NT2/D1 (cell line): ENCODE measurements at regions not wholly inside any gene's neighbourhood (a gene's known extent, or its start where the extent isn't known, plus 50 kb on each side); places are given as distances from the start of the nearest gene placed in this dataset.

Source experiments
- SUZ12 ChIP-seq: IDR thresholded peaks from 2 replicates; pipeline ENCODE4 v1.6.1; 2011; ENCODE audit not compliant: insufficient read length, insufficient read depth; ENCODE audit errors: extremely low read depth
- YY1 ChIP-seq: IDR thresholded peaks from 2 replicates; pipeline ENCODE4 v1.6.1; 2011; ENCODE audit not compliant: insufficient read length, insufficient read depth
- ZNF274 ChIP-seq: IDR thresholded peaks from 2 replicates; pipeline ENCODE4 v1.6.1; 2011; ENCODE audit warnings: mild to moderate bottlenecking, low read depth, low read length

DNA sequence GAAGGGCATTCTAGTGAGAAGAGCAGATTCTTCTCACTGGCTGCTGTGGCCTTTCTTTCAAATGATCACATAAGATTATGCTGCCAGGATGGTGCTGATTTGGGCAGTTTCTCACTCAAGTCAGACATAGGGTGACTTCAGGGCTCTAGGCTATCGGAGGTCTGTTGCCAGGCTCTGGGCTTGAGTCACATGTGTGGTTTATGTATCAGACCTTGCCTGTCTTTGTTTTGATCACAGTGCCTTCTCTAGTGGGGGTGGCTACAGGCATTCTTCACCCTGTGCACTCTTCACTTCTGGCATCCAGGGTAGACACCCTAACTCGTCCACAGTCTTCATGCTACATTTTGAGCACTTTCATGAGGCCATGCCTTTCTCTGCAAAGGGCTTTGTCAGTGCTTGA lies 823.7 kb upstream of the MAN1A1 start:
- no peak for TF ChIP-seq YY1
- no peak for TF ChIP-seq ZNF274
- TF ChIP-seq SUZ12: no peak
